Caco-2 (cell line): ENCODE measurements at regions not wholly inside any gene's neighbourhood (a gene's known extent, or its start where the extent isn't known, plus 50 kb on each side); places are given as distances from the start of the nearest gene placed in this dataset.

Experiments used
- BruUV-seq: library from RNA; stranded (reverse); fragments of 400-500 nt; replicated peaks from 2 replicates; lab custom pipeline; 2021; lab: Mats Ljungman, UMichigan
- CTCF ChIA-PET: fragments of 300-600 bp; sonication (Branson Sonifier 250); formaldehyde crosslinking; loops from one replicate; lab custom pipeline; 2022; ENCODE audit warnings: antibody characterized with exemption; lab: Charles Lee
- POLR2A ChIA-PET: fragments of 300-600 bp; sonication (Branson Sonifier 250); formaldehyde crosslinking; loops from one replicate; lab custom pipeline; 2022; ENCODE audit warnings: antibody characterized with exemption; lab: Charles Lee
- DNase-seq, 2 experiments: peaks; one replicate each; pipeline versions ENCODE4 v3.0.0 to v3.0.0-alpha.2; 2020 to 2022
- H3K27me3 ChIP-seq: replicated peaks from 2 replicates; pipeline ENCODE4 v1.6.0; 2011; ENCODE audit warnings: low read length; ENCODE audit not compliant: control insufficient read depth, insufficient read depth
- H3K36me3 ChIP-seq: 2 replicates; pipeline ENCODE4 v1.5.1; 2011; ENCODE audit warnings: low read length; ENCODE audit not compliant: control insufficient read depth, insufficient read depth
- H3K4me1 ChIP-seq: fragments of 250-450 bp; sonication (Bioruptor Pico); 2 replicates; pipeline ENCODE4 v1.5.1; 2020; ENCODE audit warnings: mild to moderate bottlenecking
- H3K4me3 ChIP-seq: 2 replicates; pipeline ENCODE4 v1.5.1; 2011; ENCODE audit warnings: low read depth, mild to moderate bottlenecking, control low read depth, low read length
- H3K9me3 ChIP-seq: fragments of 250-450 bp; sonication (Bioruptor Pico); 2 replicates; pipeline ENCODE4 v1.5.1; 2020; ENCODE audit warnings: mild to moderate bottlenecking, moderate library complexity
- H3K27ac Mint-ChIP-seq: one replicate; pipeline ENCODE4 v1.8.0; 2022; ENCODE audit warnings: mixed read lengths; ENCODE audit not compliant: unreplicated experiment
- H3K27me3 Mint-ChIP-seq: one replicate; pipeline ENCODE4 v1.8.0; 2022; ENCODE audit warnings: mixed read lengths; ENCODE audit not compliant: insufficient read depth, unreplicated experiment
- H3K36me3 Mint-ChIP-seq: one replicate; pipeline ENCODE4 v1.8.0; 2022; ENCODE audit warnings: mild to moderate bottlenecking, mixed read lengths; ENCODE audit not compliant: insufficient read depth, unreplicated experiment
- H3K4me1 Mint-ChIP-seq: one replicate; pipeline ENCODE4 v1.8.0; 2022; ENCODE audit warnings: low read depth, mixed read lengths; ENCODE audit not compliant: unreplicated experiment
- H3K4me3 Mint-ChIP-seq: one replicate; pipeline ENCODE4 v1.8.0; 2022; ENCODE audit warnings: mild to moderate bottlenecking, moderate library complexity, mixed read lengths; ENCODE audit not compliant: unreplicated experiment
- H3K9me3 Mint-ChIP-seq: one replicate; pipeline ENCODE4 v1.8.0; 2022; ENCODE audit warnings: mixed read lengths; ENCODE audit not compliant: unreplicated experiment
- intact Hi-C: fragments of 100-400 bp; cut with micrococcal nuclease; formaldehyde crosslinking; loops from one replicate; pipeline ENCODE4 v1.10.0; 2022; ENCODE audit not compliant: unreplicated experiment
- TF ChIP-seq, protein P1 (sequence below), 2 experiments: fragments of 200-600 bp in 1 of 2; IDR thresholded peaks; 1 replicate in 1 of 2; 2 replicates in 1 of 2; pipeline versions ENCODE4 v1.5.1 to v1.8.0; 2011 to 2022; ENCODE audit warnings: antibody characterized with exemption in 1 of 2, control low read depth in 1 of 2, inconsistent platforms in 1 of 2, low read depth in 1 of 2, low read length in 1 of 2, mild to moderate bottlenecking in 1 of 2, moderate library complexity in 1 of 2; ENCODE audit not compliant: insufficient read depth in 1 of 2, severe bottlenecking in 1 of 2, unreplicated experiment in 1 of 2

DNA sequence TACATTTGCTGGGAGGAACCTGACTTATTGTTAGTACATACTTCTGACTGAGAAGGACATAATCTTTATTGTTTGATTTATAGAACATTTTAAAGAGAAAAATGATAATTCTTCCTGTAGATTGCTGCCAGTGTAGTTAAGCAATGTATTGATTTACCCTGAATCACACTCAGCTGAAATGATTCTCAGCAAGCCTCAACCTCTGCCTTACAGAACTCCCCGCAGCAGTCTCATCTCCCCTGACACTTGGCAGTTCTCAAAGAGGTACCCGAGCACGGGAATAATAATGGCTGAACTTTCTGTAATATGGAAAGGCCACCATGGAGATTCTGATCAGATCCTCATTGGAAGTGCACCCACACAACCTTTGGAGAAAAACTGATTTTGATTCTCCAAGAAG is 74.9 kb upstream of the RFX3 start:
- H3K4me1 ChIP-seq: no peaks in the 10 kb centered on the region
- no peaks in the 10 kb centered on the region for H3K36me3 ChIP-seq
- Mint-ChIP-seq H3K27me3 (peaks cover 4% of the 10 kb centered on the region), H3K27ac (no peak overlapping the region), H3K4me3 (no peak overlapping the region), H3K36me3 (no peaks in the 10 kb centered on the region), H3K4me1 (no peaks in the 10 kb centered on the region), H3K9me3 (no peaks in the 10 kb centered on the region)
- no peaks in the 10 kb centered on the region for H3K27me3 ChIP-seq
- H3K9me3 ChIP-seq: no peaks in the 10 kb centered on the region
- DNase-seq: no peak
- H3K4me3 ChIP-seq: no peak overlapping the region
- TF ChIP-seq, protein P1, sequence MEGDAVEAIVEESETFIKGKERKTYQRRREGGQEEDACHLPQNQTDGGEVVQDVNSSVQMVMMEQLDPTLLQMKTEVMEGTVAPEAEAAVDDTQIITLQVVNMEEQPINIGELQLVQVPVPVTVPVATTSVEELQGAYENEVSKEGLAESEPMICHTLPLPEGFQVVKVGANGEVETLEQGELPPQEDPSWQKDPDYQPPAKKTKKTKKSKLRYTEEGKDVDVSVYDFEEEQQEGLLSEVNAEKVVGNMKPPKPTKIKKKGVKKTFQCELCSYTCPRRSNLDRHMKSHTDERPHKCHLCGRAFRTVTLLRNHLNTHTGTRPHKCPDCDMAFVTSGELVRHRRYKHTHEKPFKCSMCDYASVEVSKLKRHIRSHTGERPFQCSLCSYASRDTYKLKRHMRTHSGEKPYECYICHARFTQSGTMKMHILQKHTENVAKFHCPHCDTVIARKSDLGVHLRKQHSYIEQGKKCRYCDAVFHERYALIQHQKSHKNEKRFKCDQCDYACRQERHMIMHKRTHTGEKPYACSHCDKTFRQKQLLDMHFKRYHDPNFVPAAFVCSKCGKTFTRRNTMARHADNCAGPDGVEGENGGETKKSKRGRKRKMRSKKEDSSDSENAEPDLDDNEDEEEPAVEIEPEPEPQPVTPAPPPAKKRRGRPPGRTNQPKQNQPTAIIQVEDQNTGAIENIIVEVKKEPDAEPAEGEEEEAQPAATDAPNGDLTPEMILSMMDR (IDR thresholded peaks at IDR 0.05; ENCODE audit: insufficient read depth in 1 of 2, low read depth in 1 of 2, low read length in 1 of 2, severe bottlenecking in 1 of 2, unreplicated experiment in 1 of 2): no peak
- intact Hi-C loops: no loop called here
- CTCF ChIA-PET: no interaction called here
- POLR2A ChIA-PET: no interaction called here
- BruUV-seq: no TSS peak

DNA sequence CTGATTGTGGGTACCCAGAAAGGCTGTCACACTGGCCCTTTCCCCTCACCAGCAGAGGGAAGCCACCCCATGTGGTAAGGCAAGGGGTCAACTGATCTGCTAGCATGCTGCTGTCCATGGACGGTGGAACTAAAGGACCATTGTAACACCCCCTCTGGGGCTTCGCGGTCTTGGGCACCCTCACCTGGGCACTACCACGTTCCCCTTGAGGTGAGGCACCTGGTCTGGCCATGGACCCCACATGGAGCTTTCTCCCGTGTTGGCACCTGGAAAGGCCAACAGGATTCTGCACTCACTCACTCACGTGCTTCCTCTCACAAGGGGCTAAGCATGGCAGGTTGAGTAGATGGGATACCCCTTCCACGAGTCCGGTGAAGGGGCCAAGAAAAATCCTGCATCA is 72.0 kb upstream of the RFX3 start:
- no peaks in the 10 kb centered on the region for H3K4me1 Mint-ChIP-seq
- H3K36me3 Mint-ChIP-seq: no peaks in the 10 kb centered on the region
- CTCF ChIA-PET: no interaction called here
- peaks cover 5% of the 10 kb centered on the region for H3K27me3 Mint-ChIP-seq
- TF ChIP-seq, protein P1 (IDR thresholded peaks at IDR 0.05; ENCODE audit: insufficient read depth in 1 of 2, low read depth in 1 of 2, low read length in 1 of 2, severe bottlenecking in 1 of 2, unreplicated experiment in 1 of 2): no peak
- no peaks in the 10 kb centered on the region for H3K27me3 ChIP-seq
- no peak overlapping the region for H3K27ac Mint-ChIP-seq
- intact Hi-C loops: no loop called here
- no peaks in the 10 kb centered on the region for H3K9me3 Mint-ChIP-seq
- POLR2A ChIA-PET: no interaction called here
- no TSS peak for BruUV-seq
- H3K9me3 ChIP-seq: no peaks in the 10 kb centered on the region
- no peak overlapping the region for H3K4me3 Mint-ChIP-seq
- H3K4me3 ChIP-seq: no peak overlapping the region
- no peaks in the 10 kb centered on the region for H3K36me3 ChIP-seq
- no peaks in the 10 kb centered on the region for H3K4me1 ChIP-seq
- DNase-seq: no peak

DNA sequence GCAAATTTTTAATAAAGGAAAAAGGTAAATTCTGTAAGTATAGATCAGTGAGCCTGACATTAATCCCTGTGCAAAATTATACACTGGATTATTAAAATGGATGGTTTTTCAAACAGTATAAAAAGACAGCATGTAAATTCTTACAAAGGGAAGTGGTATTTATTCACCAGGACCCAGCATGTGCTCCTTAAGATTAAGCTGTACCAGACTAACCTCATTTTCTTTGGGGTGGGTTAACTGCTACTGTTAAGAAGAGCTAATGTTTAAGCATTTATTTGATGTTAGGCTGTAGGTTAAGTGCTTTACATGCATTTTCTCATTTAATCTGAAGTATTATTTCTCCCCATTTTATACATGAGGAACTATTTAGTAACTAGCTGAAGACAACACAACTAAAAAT is 60.3 kb upstream of the RFX3 start:
- H3K9me3 ChIP-seq: no peaks in the 10 kb centered on the region
- no peaks in the 10 kb centered on the region for H3K36me3 Mint-ChIP-seq
- ChIA-PET CTCF (no interaction called here), POLR2A (no interaction called here)
- H3K4me3 Mint-ChIP-seq: no peak overlapping the region
- BruUV-seq: no TSS peak
- H3K27ac Mint-ChIP-seq: no peak overlapping the region
- no peaks in the 10 kb centered on the region for H3K4me1 ChIP-seq
- no peak overlapping the region for H3K4me3 ChIP-seq
- intact Hi-C loops: no loop called here
- H3K4me1 Mint-ChIP-seq: no peaks in the 10 kb centered on the region
- TF ChIP-seq, protein P1 (IDR thresholded peaks at IDR 0.05; ENCODE audit: insufficient read depth in 1 of 2, low read depth in 1 of 2, low read length in 1 of 2, severe bottlenecking in 1 of 2, unreplicated experiment in 1 of 2): no peak
- no peaks in the 10 kb centered on the region for H3K27me3 ChIP-seq
- DNase-seq: no peak
- H3K9me3 Mint-ChIP-seq: peaks cover 12% of the 10 kb centered on the region
- H3K27me3 Mint-ChIP-seq: peaks cover 6% of the 10 kb centered on the region
- no peaks in the 10 kb centered on the region for H3K36me3 ChIP-seq
